Esophagus muscularis mucosa (tissue), 4 donors: ENCODE measurements at regions not wholly inside any gene's neighbourhood (a gene's known extent, or its start where the extent isn't known, plus 50 kb on each side); places are given as distances from the start of the nearest gene placed in this dataset.

Source experiments
- DNase-seq: peaks from one replicate; pipeline ENCODE4 v3.0.0-alpha.2; 2017; ENCODE audit errors: extremely low spot score
- H3K27ac ChIP-seq, 4 donors: fragments of 200-600 bp; sonication (generic); replicated peaks in 1 of 4; 1 replicate in 3 of 4; 2 replicates in 1 of 4; pipeline ENCODE4 v1.5.1; 2016 to 2019; ENCODE audit warnings: mild to moderate bottlenecking in 1 of 4
- H3K27me3 ChIP-seq, 4 donors: fragments of 200-600 bp; sonication (generic); one replicate each; pipeline versions ENCODE4 v1.5.1 to v1.6.0; 2016 to 2019
- H3K36me3 ChIP-seq, 4 donors: fragments of 200-600 bp; sonication (generic); one replicate each; pipeline ENCODE4 v1.5.1; 2016 to 2019
- H3K4me1 ChIP-seq, 4 donors: fragments of 200-600 bp; sonication (generic); one replicate each; pipeline ENCODE4 v1.5.1; 2016 to 2019
- H3K4me3 ChIP-seq, 4 donors: fragments of 200-600 bp; sonication (generic); 1 replicate in 2 of 4; 2 replicates in 2 of 4; pipeline ENCODE4 v1.5.1; 2016 to 2019; ENCODE audit warnings: mild to moderate bottlenecking in 4 of 4, moderate library complexity in 1 of 4
- H3K9me3 ChIP-seq, 4 donors: fragments of 200-600 bp; sonication (generic); 1 replicate in 3 of 4; 2 replicates in 1 of 4; pipeline ENCODE4 v1.5.1; 2016 to 2019
- CTCF ChIP-seq, 3 experiments: fragments of 200-600 bp in 2 of 3; fragments of 450-650 bp in 1 of 3; sonication (generic) in 2 of 3; IDR thresholded peaks; one replicate each; pipeline ENCODE4 v1.5.1; 2017 to 2019; ENCODE audit warnings: antibody characterized with exemption in 3 of 3, mild to moderate bottlenecking in 2 of 3, moderate library complexity in 1 of 3
- EP300 ChIP-seq: sonication (generic); formaldehyde crosslinking; IDR thresholded peaks from one replicate; pipeline ENCODE4 v1.6.1; 2017; ENCODE audit warnings: antibody characterized with exemption
- POLR2A ChIP-seq: fragments of 450-650 bp; IDR thresholded peaks from one replicate; pipeline ENCODE4 v1.6.1; 2017; ENCODE audit warnings: antibody characterized with exemption, moderate library complexity, mild to moderate bottlenecking, low read depth
- POLR2AphosphoS5 ChIP-seq, 2 donors: sonication (generic); formaldehyde crosslinking; IDR thresholded peaks; one replicate each; pipeline ENCODE4 v1.6.1; 2017; ENCODE audit warnings: antibody characterized with exemption in 2 of 2
- WGBS: methylation state at CpG from one replicate; pipeline ENCODE4 v1.1.5; 2018; 5-methylcytosine and 5-hydroxymethylcytosine counted together
- intact Hi-C: fragments of 100-400 bp; cut with DNase I; formaldehyde crosslinking; loops from one replicate; pipeline ENCODE4 v1.15.1; 2023

- H3K27ac ChIP-seq: no peak overlapping the region
- H3K27me3 ChIP-seq: no peaks in the 10 kb centered on the region
- H3K4me1 ChIP-seq: peaks cover 0 to 10% (median 0%) of the 10 kb centered on the region in 4 donors
- H3K36me3 ChIP-seq: no peaks in the 10 kb centered on the region
- H3K9me3 ChIP-seq: no peaks in the 10 kb centered on the region
- TF ChIP-seq CTCF (IDR thresholded peaks at IDR 0.05): no peak
- no peak for TF ChIP-seq POLR2AphosphoS5 (IDR thresholded peaks at IDR 0.05)
- WGBS: 89% methylated on average over 3 of the region's 3 CpGs
- no peak overlapping the region for H3K4me3 ChIP-seq
- intact Hi-C loops: no loop called here
- DNase-seq: no peak
Measured at GRCh38 chr7:12508005-12508404, 62.5 kb upstream of the SCIN start.

GRCh38 chr7:12508554-12508953 is 62.0 kb upstream of the SCIN start:
- no peak overlapping the region for H3K4me3 ChIP-seq
- no peaks in the 10 kb centered on the region for H3K36me3 ChIP-seq
- WGBS: 79% methylated on average over 2 of the region's 2 CpGs
- no peaks in the 10 kb centered on the region for H3K9me3 ChIP-seq
- TF ChIP-seq POLR2AphosphoS5 (IDR thresholded peaks at IDR 0.05): no peak
- TF ChIP-seq POLR2A: no peak
- no peak for TF ChIP-seq EP300
- no peak for TF ChIP-seq CTCF (IDR thresholded peaks at IDR 0.05)
- H3K27ac ChIP-seq: no peak overlapping the region
- DNase-seq: no peak
- no peaks in the 10 kb centered on the region for H3K27me3 ChIP-seq
- peaks cover 0 to 10% (median 0%) of the 10 kb centered on the region in 4 donors for H3K4me1 ChIP-seq
- intact Hi-C loops: no loop called here

GRCh38 chr7:12517451-12517850 is 53.1 kb upstream of the SCIN start:
- Histone ChIP-seq H3K27ac (no peak overlapping the region), H3K4me3 (no peak overlapping the region), H3K9me3 (peaks cover 0 to 17% (median 2%) of the 10 kb centered on the region in 4 donors), H3K4me1 (no peaks in the 10 kb centered on the region), H3K27me3 (no peaks in the 10 kb centered on the region), H3K36me3 (no peaks in the 10 kb centered on the region)
- TF ChIP-seq EP300 (no peak), CTCF (IDR thresholded peaks at IDR 0.05) (no peak), POLR2AphosphoS5 (IDR thresholded peaks at IDR 0.05) (no peak)
- no peak for DNase-seq
- intact Hi-C loops: no loop called here

- Histone ChIP-seq H3K4me3 (no peak overlapping the region), H3K36me3 (no peaks in the 10 kb centered on the region), H3K4me1 (no peaks in the 10 kb centered on the region), H3K27ac (no peak overlapping the region), H3K9me3 (peaks cover 0 to 17% (median 2%) of the 10 kb centered on the region in 4 donors), H3K27me3 (no peaks in the 10 kb centered on the region)
- intact Hi-C loops: no loop called here
- no peak for TF ChIP-seq CTCF (IDR thresholded peaks at IDR 0.05)
- TF ChIP-seq POLR2A: no peak
- DNase-seq: no peak
- 100% methylated on average over 1 of the region's 2 CpGs for WGBS
Measured at GRCh38 chr7:12518920-12519681, 51.4 kb upstream of the SCIN start.

GRCh38 chr7:12519682-12520009 is 50.9 kb upstream of the SCIN start:
- Histone ChIP-seq H3K36me3 (no peaks in the 10 kb centered on the region), H3K27me3 (no peaks in the 10 kb centered on the region), H3K9me3 (peaks cover 0 to 17% (median 2%) of the 10 kb centered on the region in 4 donors), H3K4me3 (no peak overlapping the region), H3K4me1 (no peaks in the 10 kb centered on the region), H3K27ac (no peak overlapping the region)
- DNase-seq: no peak
- 0% methylated on average over 1 of the region's 1 CpG for WGBS
- no peak for TF ChIP-seq EP300
- no peak for TF ChIP-seq CTCF (IDR thresholded peaks at IDR 0.05)
- TF ChIP-seq POLR2A: no peak
- no peak for TF ChIP-seq POLR2AphosphoS5 (IDR thresholded peaks at IDR 0.05)
- intact Hi-C loops: no loop called here
